OCI-LY1 (cell line): ENCODE measurements at regions not wholly inside any gene's neighbourhood (a gene's known extent, or its start where the extent isn't known, plus 50 kb on each side); places are given as distances from the start of the nearest gene placed in this dataset.
"Not testable (repeated sequence)": the region's sequence is repeated elsewhere in the genome, so short reads cannot be mapped to it uniquely, and the experiment has no call there.

Experiments
- H2AFZ ChIP-seq: fragments of 200-600 bp; sonication (generic), shearing (Covaris generic); 2 replicates; pipeline ENCODE4 v1.6.0; 2014; ENCODE audit warnings: antibody characterized with exemption, mild to moderate bottlenecking, low read length
- H3F3A ChIP-seq: fragments of 200-600 bp; sonication (generic), shearing (Covaris generic); 2 replicates; pipeline ENCODE4 v1.6.0; 2014; ENCODE audit warnings: mild to moderate bottlenecking, antibody characterized with exemption, low read length, moderate library complexity; ENCODE audit not compliant: insufficient read depth
- H3K27ac ChIP-seq: fragments of 200-600 bp; sonication (generic); 2 replicates; pipeline ENCODE4 v1.5.1; 2014; ENCODE audit warnings: low read length, mixed run types, mild to moderate bottlenecking, low read depth; ENCODE audit not compliant: poor library complexity, severe bottlenecking
- H3K27me3 ChIP-seq: fragments of 200-600 bp; sonication (generic); 2 replicates; pipeline ENCODE4 v1.6.0; 2014; ENCODE audit warnings: antibody characterized with exemption, mild to moderate bottlenecking, low read length, moderate library complexity; ENCODE audit not compliant: insufficient read depth
- H3K36me3 ChIP-seq: fragments of 200-600 bp; sonication (generic); 2 replicates; pipeline ENCODE4 v1.6.1; 2014; ENCODE audit warnings: mild to moderate bottlenecking, antibody characterized with exemption, low read length, moderate library complexity, mixed read lengths; ENCODE audit not compliant: insufficient read depth
- H3K4me1 ChIP-seq: fragments of 200-600 bp; sonication (generic); 2 replicates; pipeline ENCODE4 v1.5.1; 2014; ENCODE audit warnings: mild to moderate bottlenecking, low read length, moderate library complexity; ENCODE audit not compliant: insufficient read depth, severe bottlenecking
- H3K4me2 ChIP-seq: fragments of 200-600 bp; sonication (generic), shearing (Covaris generic); 2 replicates; pipeline ENCODE4 v1.6.1; 2014; ENCODE audit warnings: low read length
- H3K4me3 ChIP-seq: fragments of 200-600 bp; sonication (generic); 2 replicates; pipeline ENCODE4 v1.5.1; 2014; ENCODE audit warnings: low read length, low read depth, mild to moderate bottlenecking, mixed read lengths; ENCODE audit not compliant: poor library complexity, severe bottlenecking
- H3K79me2 ChIP-seq: fragments of 200-600 bp; shearing (Covaris generic); 2 replicates; pipeline ENCODE4 v1.6.1; 2016; ENCODE audit warnings: mixed run types, low read length, mixed read lengths; ENCODE audit not compliant: insufficient read depth
- H3K9ac ChIP-seq: fragments of 200-600 bp; sonication (generic), shearing (Covaris generic); 2 replicates; pipeline ENCODE4 v1.6.1; 2014; ENCODE audit warnings: mild to moderate bottlenecking, low read length, mixed read lengths
- H3K9me2 ChIP-seq: fragments of 200-600 bp; sonication (generic), shearing (Covaris generic); 2 replicates; pipeline ENCODE4 v1.6.1; 2014; ENCODE audit warnings: low read depth, mild to moderate bottlenecking, low read length, mixed read lengths
- H3K9me3 ChIP-seq: fragments of 200-600 bp; shearing (Covaris generic); 2 replicates; pipeline ENCODE4 v1.6.1; 2014; ENCODE audit warnings: low read length, mixed read lengths
- H4K20me1 ChIP-seq: fragments of 200-600 bp; sonication (generic), shearing (Covaris generic); 2 replicates; pipeline ENCODE4 v1.6.0; 2016; ENCODE audit warnings: mild to moderate bottlenecking, low read length; ENCODE audit not compliant: insufficient read depth
- EZH2 ChIP-seq: fragments of 200-600 bp; sonication (generic), shearing (Covaris generic); IDR thresholded peaks from 2 replicates; pipeline ENCODE4 v1.8.0; 2017; ENCODE audit warnings: borderline replicate concordance, mixed run types, mild to moderate bottlenecking, antibody characterized with exemption, low read length, moderate library complexity, mixed read lengths
- TF ChIP-seq, protein P1 (sequence below): fragments of 200-600 bp; sonication (generic), shearing (Covaris generic); IDR thresholded peaks from 2 replicates; pipeline ENCODE4 v1.5.1; 2017; ENCODE audit warnings: mild to moderate bottlenecking, antibody characterized with exemption, low read length, moderate library complexity, mixed read lengths

GRCh38 chr1:103448560-103448959 is 76.9 kb upstream of the RNPC3 start:
- H3K9ac ChIP-seq = no peak overlapping the region
- H3K9me3 ChIP-seq = no peaks in the 10 kb centered on the region
- H3K27ac ChIP-seq = no peak overlapping the region
- H3F3A ChIP-seq = no peaks in the 10 kb centered on the region
- TF ChIP-seq, protein P1, sequence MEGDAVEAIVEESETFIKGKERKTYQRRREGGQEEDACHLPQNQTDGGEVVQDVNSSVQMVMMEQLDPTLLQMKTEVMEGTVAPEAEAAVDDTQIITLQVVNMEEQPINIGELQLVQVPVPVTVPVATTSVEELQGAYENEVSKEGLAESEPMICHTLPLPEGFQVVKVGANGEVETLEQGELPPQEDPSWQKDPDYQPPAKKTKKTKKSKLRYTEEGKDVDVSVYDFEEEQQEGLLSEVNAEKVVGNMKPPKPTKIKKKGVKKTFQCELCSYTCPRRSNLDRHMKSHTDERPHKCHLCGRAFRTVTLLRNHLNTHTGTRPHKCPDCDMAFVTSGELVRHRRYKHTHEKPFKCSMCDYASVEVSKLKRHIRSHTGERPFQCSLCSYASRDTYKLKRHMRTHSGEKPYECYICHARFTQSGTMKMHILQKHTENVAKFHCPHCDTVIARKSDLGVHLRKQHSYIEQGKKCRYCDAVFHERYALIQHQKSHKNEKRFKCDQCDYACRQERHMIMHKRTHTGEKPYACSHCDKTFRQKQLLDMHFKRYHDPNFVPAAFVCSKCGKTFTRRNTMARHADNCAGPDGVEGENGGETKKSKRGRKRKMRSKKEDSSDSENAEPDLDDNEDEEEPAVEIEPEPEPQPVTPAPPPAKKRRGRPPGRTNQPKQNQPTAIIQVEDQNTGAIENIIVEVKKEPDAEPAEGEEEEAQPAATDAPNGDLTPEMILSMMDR = no peak
- TF ChIP-seq EZH2 = no peak
- no peaks in the 10 kb centered on the region for H3K27me3 ChIP-seq
- no peaks in the 10 kb centered on the region for H3K9me2 ChIP-seq
- no peaks in the 10 kb centered on the region for H3K36me3 ChIP-seq
- H3K79me2 ChIP-seq = no peaks in the 10 kb centered on the region
- H4K20me1 ChIP-seq = no peaks in the 10 kb centered on the region
- no peak overlapping the region for H2AFZ ChIP-seq
- no peak overlapping the region for H3K4me3 ChIP-seq
- no peaks in the 10 kb centered on the region for H3K4me1 ChIP-seq
- H3K4me2 ChIP-seq = no peak overlapping the region

- TF ChIP-seq EZH2 = no peak
- TF ChIP-seq, protein P1 = no peak
- no peak overlapping the region for H2AFZ ChIP-seq
- no peaks in the 10 kb centered on the region for H3K79me2 ChIP-seq
- no peaks in the 10 kb centered on the region for H3K9me3 ChIP-seq
- H3K9ac ChIP-seq = no peak overlapping the region
- no peaks in the 10 kb centered on the region for H4K20me1 ChIP-seq
- no peaks in the 10 kb centered on the region for H3K9me2 ChIP-seq
- no peaks in the 10 kb centered on the region for H3K27me3 ChIP-seq
- H3K4me3 ChIP-seq = no peak overlapping the region
- H3K4me2 ChIP-seq = no peak overlapping the region
- no peaks in the 10 kb centered on the region for H3K4me1 ChIP-seq
- no peak overlapping the region for H3K27ac ChIP-seq
- no peaks in the 10 kb centered on the region for H3F3A ChIP-seq
- no peaks in the 10 kb centered on the region for H3K36me3 ChIP-seq
Observed at GRCh38 chr1:103447471-103447870, 78.0 kb upstream of the RNPC3 start.

GRCh38 chr1:103441342-103441741 is 84.2 kb upstream of the RNPC3 start:
- no peak overlapping the region for H3K4me2 ChIP-seq
- no peaks in the 10 kb centered on the region for H3K9me2 ChIP-seq
- no peaks in the 10 kb centered on the region for H3K4me1 ChIP-seq

GRCh38 chr1:103436568-103437100 is 88.9 kb upstream of the RNPC3 start:
- not testable (repeated sequence) for H3K79me2 ChIP-seq, H3K27me3 ChIP-seq, H2AFZ ChIP-seq, H3F3A ChIP-seq, H3K9me3 ChIP-seq, H3K4me3 ChIP-seq, H3K27ac ChIP-seq, H3K4me1 ChIP-seq, H3K9me2 ChIP-seq, H3K4me2 ChIP-seq, H3K9ac ChIP-seq, H3K36me3 ChIP-seq, H4K20me1 ChIP-seq

More at GRCh38 chr1:103441342-103441741, 84.2 kb upstream of the RNPC3 start:
- Histone ChIP-seq H3K9me3 (no peaks in the 10 kb centered on the region), H3K27me3 (no peaks in the 10 kb centered on the region), H3F3A (no peaks in the 10 kb centered on the region), H3K27ac (no peak overlapping the region), H3K36me3 (no peaks in the 10 kb centered on the region), H3K79me2 (no peaks in the 10 kb centered on the region), H3K4me3 (no peak overlapping the region), H2AFZ (no peak overlapping the region), H4K20me1 (no peaks in the 10 kb centered on the region), H3K9ac (no peak overlapping the region)
- no peak for TF ChIP-seq EZH2
- TF ChIP-seq, protein P1 = no peak
